ENCODE measurements at regions not wholly inside any gene's neighbourhood (a gene's known extent, or its start where the extent isn't known, plus 50 kb on each side); places are given as distances from the start of the nearest gene placed in this dataset.

GRCh38 chr3:72379500-72380187 is 468.6 kb downstream of the SHQ1 start:
- H3K4ac ChIP-seq (replicated peaks; ENCODE audit: insufficient read length, low read depth, low read length): no peak overlapping the region
- CTCF ChIA-PET (ENCODE audit: partially characterized antibody): interaction anchor here (0.8 to 1.2 kb wide), 2 partner anchors 19 to 32 kb away, joined by 3 read pairs; no protein-coding TSS in a partner anchor
- POLR2A ChIA-PET (ENCODE audit: partially characterized antibody): no interaction called here
- H3K56ac ChIP-seq (replicated peaks; ENCODE audit: insufficient read length, low read depth, low read length): no peak overlapping the region
- FAIRE-seq (no peak), DNase-seq (ENCODE audit: low read depth in 1 of 2, low spot score in 2 of 2) (no peak)
- H3K4me1 ChIP-seq (replicated peaks in 1 of 4; ENCODE audit: control insufficient read depth in 3 of 4, insufficient read depth in 4 of 4, low read length in 3 of 4): peaks cover 2 to 39% (median 30%) of the 10 kb centered on the region in 4 experiments
- WGBS, 2 experiments (ENCODE audit: extremely low coverage in 1 of 2, insufficient coverage in 1 of 2, insufficient read length in 1 of 2, insufficient replicate concordance in 2 of 2, low coverage in 1 of 2, low lambda C conversion rate in 2 of 2, missing lambda C conversion rate in 1 of 2): 77% methylated on average over 1 of the region's 1 CpG; no CpG with 5 or more reads in 1 of the 2 experiments
- peaks cover 23 to 24% of the 10 kb centered on the region in 2 experiments for H4K20me1 ChIP-seq (replicated peaks in 1 of 2; ENCODE audit: control insufficient read depth in 1 of 2, insufficient read depth in 2 of 2, low read length in 2 of 2)
- H4K5ac ChIP-seq (ENCODE audit: insufficient read length, low read depth, low read length): no peak overlapping the region
- H2AFZ ChIP-seq (ENCODE audit: low read length): no peak overlapping the region
- H3K27me3 ChIP-seq (replicated peaks in 1 of 4; ENCODE audit: control insufficient read depth in 3 of 4, extremely low read depth in 1 of 4, insufficient read depth in 3 of 4, low read length in 3 of 4): no peaks in the 10 kb centered on the region
- H3K4me3 ChIP-seq (ENCODE audit: extremely low read depth in 1 of 4, insufficient read depth in 2 of 4, low read depth in 3 of 4, low read length in 4 of 4): no peak overlapping the region
- H3K23me2 ChIP-seq (ENCODE audit: low read depth, low read length): no peaks in the 10 kb centered on the region
- peaks cover 0 to 14% (median 4%) of the 10 kb centered on the region in 4 experiments; a peak in 3 of 8 replicates for H3K36me3 ChIP-seq (ENCODE audit: control insufficient read depth in 2 of 4, insufficient read depth in 4 of 4, low read length in 3 of 4)
- H3K9ac ChIP-seq (replicated peaks in 1 of 4; ENCODE audit: extremely low read depth in 1 of 4, low read depth in 3 of 4, low read length in 3 of 4): no peak overlapping the region
- peaks cover 33 to 68% of the 10 kb centered on the region in 2 experiments for H3K79me2 ChIP-seq (ENCODE audit: control insufficient read depth in 1 of 2, insufficient read depth in 2 of 2, low read length in 2 of 2)
- H2AK5ac ChIP-seq (ENCODE audit: low read depth, low read length): no peak overlapping the region
- no peak overlapping the region for H3K18ac ChIP-seq (ENCODE audit: extremely low read depth, low read length)
- H3K4me2 ChIP-seq (ENCODE audit: insufficient read depth in 1 of 2, low read depth in 2 of 2, low read length in 2 of 2): no peak overlapping the region
- no peak overlapping the region for H3K14ac ChIP-seq (ENCODE audit: insufficient read length)
- H2BK12ac ChIP-seq (ENCODE audit: low read depth, low read length): no peak overlapping the region
- no peak overlapping the region for H3K23ac ChIP-seq (ENCODE audit: insufficient read length)
- H3K27ac ChIP-seq (ENCODE audit: low read depth, low read length): no peak overlapping the region
- H2BK20ac ChIP-seq (ENCODE audit: low read length): no peak overlapping the region
- H4K8ac ChIP-seq (ENCODE audit: extremely low read depth, insufficient read depth, low read length): no peak overlapping the region
- peaks cover 11% of the 10 kb centered on the region; the same call in 1 of the 2 replicates for H3K79me1 ChIP-seq (ENCODE audit: low read depth, low read length)
- no peak overlapping the region for H2BK15ac ChIP-seq (ENCODE audit: low read length)
- H3K9me3 ChIP-seq (ENCODE audit: insufficient read depth in 2 of 2, low read depth in 1 of 2, low read length in 1 of 2): no peaks in the 10 kb centered on the region
- no peak overlapping the region for H2BK5ac ChIP-seq (ENCODE audit: low read depth, low read length)
- no peak overlapping the region for H2BK120ac ChIP-seq (replicated peaks; ENCODE audit: low read depth, low read length)
- no peak overlapping the region for H4K91ac ChIP-seq (replicated peaks; ENCODE audit: insufficient read length, low read length)
- TF ChIP-seq SP2 (IDR thresholded peaks at IDR 0.05; ENCODE audit: low read length): no peak
- no peak for TF ChIP-seq SRF (IDR thresholded peaks at IDR 0.05; ENCODE audit: low read depth, low read length)
- TF ChIP-seq CBX5 (IDR thresholded peaks at IDR 0.05; ENCODE audit: low read depth, low read length): no peak
- TF ChIP-seq USF2 (IDR thresholded peaks at IDR 0.05; ENCODE audit: low read length): no peak
- TF ChIP-seq FOSL1 (IDR thresholded peaks at IDR 0.05; ENCODE audit: insufficient read depth, low read depth, low read length): no peak
- no peak for TF ChIP-seq SIN3A (conservative IDR thresholded peaks at IDR 0.05 in 1 of 2, IDR thresholded peaks at IDR 0.05 in 1 of 2; ENCODE audit: low read depth in 1 of 2, low read length in 2 of 2)
- no peak for TF ChIP-seq HDAC6 (IDR thresholded peaks at IDR 0.05; ENCODE audit: low read depth, low read length)

Measured in H1 (cell line).